ENCODE measurements at regions not wholly inside any gene's neighbourhood (a gene's known extent, or its start where the extent isn't known, plus 50 kb on each side); places are given as distances from the start of the nearest gene placed in this dataset.

- intact Hi-C loops (cut with micrococcal nuclease): no loop called here
- H3K4me1 ChIP-seq: no peaks in the 10 kb centered on the region
- TF ChIP-seq CTCF (IDR thresholded peaks at IDR 0.05; ENCODE audit: borderline replicate concordance): no peak
- no peak overlapping the region for H3K4me3 ChIP-seq
- H3K27ac ChIP-seq (replicated peaks): no peak overlapping the region
- DNase-seq: no peak
- no peaks in the 10 kb centered on the region for H3K27me3 ChIP-seq (ENCODE audit: low read depth)
- H3K36me3 ChIP-seq: no peaks in the 10 kb centered on the region
- no peaks in the 10 kb centered on the region for H3K9me3 ChIP-seq (replicated peaks)
These were observed 251.3 kb downstream of the MYCN start for GRCh38 chr2:16191431-16192200.

GRCh38 chr2:16190446-16191270 lies 250.3 kb downstream of the MYCN start:
- H3K27me3 ChIP-seq (ENCODE audit: low read depth): no peaks in the 10 kb centered on the region
- no peak for TF ChIP-seq CTCF (IDR thresholded peaks at IDR 0.05; ENCODE audit: borderline replicate concordance)
- no peaks in the 10 kb centered on the region for H3K9me3 ChIP-seq (replicated peaks)
- intact Hi-C loops (cut with micrococcal nuclease): no loop called here
- no peaks in the 10 kb centered on the region for H3K36me3 ChIP-seq
- no peak overlapping the region for H3K27ac ChIP-seq (replicated peaks)
- no peak overlapping the region for H3K4me3 ChIP-seq
- no peak for DNase-seq
- no peaks in the 10 kb centered on the region for H3K4me1 ChIP-seq

GRCh38 chr2:16189836-16190160 lies 249.4 kb downstream of the MYCN start:
- no peak for DNase-seq
- Histone ChIP-seq H3K4me3 (no peak overlapping the region), H3K27me3 (ENCODE audit: low read depth) (peaks cover 5% of the 10 kb centered on the region), H3K9me3 (replicated peaks) (no peaks in the 10 kb centered on the region), H3K4me1 (no peaks in the 10 kb centered on the region), H3K36me3 (no peaks in the 10 kb centered on the region), H3K27ac (replicated peaks) (no peak overlapping the region)
- no peak for TF ChIP-seq CTCF (IDR thresholded peaks at IDR 0.05; ENCODE audit: borderline replicate concordance)
- intact Hi-C loops (cut with micrococcal nuclease): no loop called here

GRCh38 chr2:16189029-16189835 lies 248.9 kb downstream of the MYCN start:
- Histone ChIP-seq H3K9me3 (replicated peaks) (no peaks in the 10 kb centered on the region), H3K4me3 (no peak overlapping the region), H3K27ac (replicated peaks) (no peak overlapping the region), H3K36me3 (no peaks in the 10 kb centered on the region), H3K4me1 (no peaks in the 10 kb centered on the region), H3K27me3 (ENCODE audit: low read depth) (peaks cover 10% of the 10 kb centered on the region)
- intact Hi-C loops (cut with micrococcal nuclease): no loop called here
- no peak for TF ChIP-seq CTCF (IDR thresholded peaks at IDR 0.05; ENCODE audit: borderline replicate concordance)
- DNase-seq: no peak

- TF ChIP-seq CTCF (IDR thresholded peaks at IDR 0.05; ENCODE audit: borderline replicate concordance): no peak
- H3K4me3 ChIP-seq: no peak overlapping the region
- no peaks in the 10 kb centered on the region for H3K36me3 ChIP-seq
- H3K9me3 ChIP-seq (replicated peaks): no peaks in the 10 kb centered on the region
- H3K27me3 ChIP-seq (ENCODE audit: low read depth): peaks cover 10% of the 10 kb centered on the region
- no peak for DNase-seq
- no peak overlapping the region for H3K27ac ChIP-seq (replicated peaks)
- intact Hi-C loops (cut with micrococcal nuclease): no loop called here
- H3K4me1 ChIP-seq: no peaks in the 10 kb centered on the region
These were observed 248.0 kb downstream of the MYCN start for GRCh38 chr2:16188261-16188890.

Data from left ventricle myocardium inferior (tissue), 1 donor.